ENCODE measurements at regions not wholly inside any gene's neighbourhood (a gene's known extent, or its start where the extent isn't known, plus 50 kb on each side); places are given as distances from the start of the nearest gene placed in this dataset.

GRCh38 chr1:79499541-79499940 is 493.0 kb upstream of the ADGRL4 start:
- TF ChIP-seq CTCF (IDR thresholded peaks at IDR 0.05) (no peak), POLR2A (IDR thresholded peaks at IDR 0.05) (no peak)

All from prostate gland (tissue), 2 donors.